Ovary (tissue), 3 donors: ENCODE measurements at regions not wholly inside any gene's neighbourhood (a gene's known extent, or its start where the extent isn't known, plus 50 kb on each side); places are given as distances from the start of the nearest gene placed in this dataset.

ENCODE experiments used
- CTCF ChIP-seq, 3 donors: fragments of 450-650 bp in 2 of 3; fragments of 200-600 bp in 1 of 3; IDR thresholded peaks; one replicate each; pipeline versions ENCODE4 v1.5.1 to v1.8.0; 2016 to 2022; ENCODE audit warnings: antibody characterized with exemption in 3 of 3, mild to moderate bottlenecking in 1 of 3
- POLR2A ChIP-seq: fragments of 450-650 bp; IDR thresholded peaks from one replicate; pipeline ENCODE4 v1.6.1; 2017; ENCODE audit warnings: antibody characterized with exemption, mild to moderate bottlenecking, moderate library complexity
- donor health status: DM: no; HTN: no; CAD: no.

- TF ChIP-seq CTCF (IDR thresholded peaks at IDR 0.05): no peak
- no peak for TF ChIP-seq POLR2A
Measured at GRCh38 chr9:88307136-88307535, 81.1 kb upstream of the SPIN1 start.
